GM12865 (cell line): ENCODE measurements at regions not wholly inside any gene's neighbourhood (a gene's known extent, or its start where the extent isn't known, plus 50 kb on each side); places are given as distances from the start of the nearest gene placed in this dataset.

ENCODE experiments used
- DNase-seq: peaks from one replicate; pipeline ENCODE4 v3.0.0; 2010; ENCODE audit warnings: low read depth
- H3K4me3 ChIP-seq: 2 replicates; pipeline ENCODE4 v1.5.1; 2011; ENCODE audit warnings: mild to moderate bottlenecking, low read depth, low read length, control low read depth
- CTCF ChIP-seq: IDR thresholded peaks from 2 replicates; pipeline ENCODE4 v1.5.1; 2011; ENCODE audit warnings: low read length, control low read depth, low read depth, inconsistent platforms; ENCODE audit not compliant: insufficient read depth; ENCODE audit errors: missing control alignments

DNA sequence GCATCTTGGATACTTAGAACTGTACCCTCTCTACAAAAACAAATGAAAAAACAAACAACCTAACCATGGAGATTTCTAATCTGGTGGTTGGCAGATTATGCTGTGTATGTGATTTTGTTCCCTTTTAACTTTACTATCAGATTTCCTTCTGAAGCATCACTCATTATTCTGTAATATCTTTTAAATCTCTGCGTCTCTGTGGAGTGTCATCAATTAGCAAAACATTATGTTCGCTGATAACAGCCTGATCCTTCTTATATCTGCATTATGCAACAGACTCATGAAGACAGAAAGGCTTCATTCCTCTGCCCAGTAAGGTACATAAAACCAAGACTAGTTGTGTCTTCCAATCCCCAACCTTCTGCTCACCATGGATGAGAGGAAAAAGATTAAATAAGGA, 110.3 kb upstream of the PDE5A start:
- DNase-seq: no peak

DNA sequence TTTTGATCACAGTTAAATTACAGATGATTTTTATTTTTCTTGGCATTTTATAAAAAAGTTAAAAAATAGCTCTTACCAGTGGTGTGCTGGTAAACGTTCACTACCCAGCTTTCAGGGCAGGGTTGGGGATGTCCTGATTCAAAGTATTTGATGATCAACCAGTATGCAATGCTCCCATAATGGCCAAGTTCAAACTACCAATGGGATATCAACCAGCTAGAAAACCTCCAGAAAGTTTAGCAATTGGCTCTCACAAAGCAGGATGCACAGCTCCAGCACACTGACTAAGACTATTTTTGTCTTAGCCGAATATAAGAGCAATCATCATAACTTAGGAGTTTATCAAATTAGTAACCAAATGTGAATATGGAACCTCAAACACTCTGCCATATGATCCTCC, 108.0 kb upstream of the PDE5A start:
- DNase-seq: no peak
- H3K4me3 ChIP-seq: no peak overlapping the region
- TF ChIP-seq CTCF: no peak

More for the DNA sequence above, 110.3 kb upstream of the PDE5A start:
- no peak for TF ChIP-seq CTCF
- no peak overlapping the region for H3K4me3 ChIP-seq

DNA sequence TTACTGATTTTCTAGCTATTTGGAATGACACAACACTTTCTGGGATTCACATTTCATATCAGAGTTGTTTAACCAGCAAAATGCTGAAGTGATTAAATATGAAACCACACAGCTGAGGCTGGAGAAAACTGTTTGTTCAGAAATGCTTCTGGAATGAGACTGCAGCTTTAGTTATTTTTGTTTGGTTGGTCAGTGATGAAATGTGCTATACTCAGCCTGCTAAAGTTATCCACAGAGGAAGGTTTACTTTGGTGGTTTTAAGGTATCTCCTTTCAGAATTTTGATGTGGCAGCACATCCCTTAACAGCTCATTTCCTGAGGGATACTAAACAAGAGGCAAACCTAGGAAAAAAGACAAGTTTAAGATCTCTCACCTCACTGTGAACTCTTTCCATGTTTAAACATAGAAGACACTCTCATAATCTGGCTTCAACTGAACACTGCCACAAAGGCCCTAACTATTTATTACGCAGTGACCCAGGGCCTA, 106.6 kb upstream of the PDE5A start:
- H3K4me3 ChIP-seq: no peak overlapping the region
- DNase-seq: no peak
- TF ChIP-seq CTCF: no peak

DNA sequence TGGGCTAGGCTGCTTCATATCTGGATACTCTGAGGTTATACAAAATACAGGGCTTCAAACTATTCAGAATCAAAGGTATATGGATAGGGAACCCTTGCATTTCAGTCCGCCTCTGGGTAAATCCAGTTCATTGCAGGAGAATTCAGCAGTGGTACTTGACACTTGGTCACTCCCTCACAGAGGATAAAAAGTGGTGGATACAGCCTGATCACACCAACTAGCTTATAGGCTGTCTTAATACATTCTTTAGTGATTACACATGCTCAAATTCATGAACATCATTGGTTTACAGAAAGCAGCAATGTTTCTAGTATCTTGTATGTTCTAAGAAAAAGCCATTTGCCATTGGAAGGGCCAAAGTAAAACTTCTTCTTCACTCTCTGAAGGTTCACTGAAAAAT, 104.8 kb upstream of the PDE5A start:
- H3K4me3 ChIP-seq: no peak overlapping the region
- DNase-seq: no peak
- no peak for TF ChIP-seq CTCF

GRCh38 chr4:119731778-119732177, 103.2 kb upstream of the PDE5A start:
- H3K4me3 ChIP-seq: no peak overlapping the region
- no peak for TF ChIP-seq CTCF
- no peak for DNase-seq

DNA sequence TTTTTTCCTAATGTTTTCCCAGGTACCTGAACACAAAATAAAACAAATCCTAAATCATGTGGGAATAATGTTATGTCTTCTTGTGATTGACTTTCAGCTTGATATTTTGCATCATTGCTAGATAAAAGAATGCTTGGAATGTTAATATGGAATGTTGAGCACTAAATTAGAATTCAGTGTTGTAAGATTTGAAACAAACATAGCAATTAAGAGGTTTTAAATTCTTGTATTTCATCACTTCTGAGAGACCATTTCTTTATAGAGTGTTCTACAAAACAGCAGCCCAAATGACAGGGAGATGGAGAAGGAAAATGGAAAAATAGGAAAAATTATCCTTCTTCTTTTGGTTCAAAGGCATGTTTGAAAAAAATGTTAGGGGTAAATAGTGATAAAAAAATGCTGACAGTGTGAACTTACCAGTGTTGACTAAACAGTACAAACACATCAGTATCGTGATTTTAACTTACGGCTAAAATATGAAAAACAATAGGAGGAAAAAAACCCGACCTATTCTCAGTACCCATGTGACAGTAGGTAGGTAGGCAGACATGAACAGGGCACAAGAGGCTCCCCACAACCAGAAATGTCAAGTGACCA, 102.6 kb upstream of the PDE5A start:
- no peak overlapping the region for H3K4me3 ChIP-seq
- TF ChIP-seq CTCF: no peak
- DNase-seq: no peak

- no peak overlapping the region for H3K4me3 ChIP-seq
- no peak for DNase-seq
- TF ChIP-seq CTCF: no peak
These were observed 102.0 kb upstream of the PDE5A start for GRCh38 chr4:119730671-119730950.
